ENCODE measurements at regions not wholly inside any gene's neighbourhood (a gene's known extent, or its start where the extent isn't known, plus 50 kb on each side); places are given as distances from the start of the nearest gene placed in this dataset.
"Not testable (repeated sequence)": the region's sequence is repeated elsewhere in the genome, so short reads cannot be mapped to it uniquely, and the experiment has no call there.

GRCh38 chr10:42898037-42898960 lies 115.7 kb downstream of the BMS1 start:
- TF ChIP-seq, protein P1, sequence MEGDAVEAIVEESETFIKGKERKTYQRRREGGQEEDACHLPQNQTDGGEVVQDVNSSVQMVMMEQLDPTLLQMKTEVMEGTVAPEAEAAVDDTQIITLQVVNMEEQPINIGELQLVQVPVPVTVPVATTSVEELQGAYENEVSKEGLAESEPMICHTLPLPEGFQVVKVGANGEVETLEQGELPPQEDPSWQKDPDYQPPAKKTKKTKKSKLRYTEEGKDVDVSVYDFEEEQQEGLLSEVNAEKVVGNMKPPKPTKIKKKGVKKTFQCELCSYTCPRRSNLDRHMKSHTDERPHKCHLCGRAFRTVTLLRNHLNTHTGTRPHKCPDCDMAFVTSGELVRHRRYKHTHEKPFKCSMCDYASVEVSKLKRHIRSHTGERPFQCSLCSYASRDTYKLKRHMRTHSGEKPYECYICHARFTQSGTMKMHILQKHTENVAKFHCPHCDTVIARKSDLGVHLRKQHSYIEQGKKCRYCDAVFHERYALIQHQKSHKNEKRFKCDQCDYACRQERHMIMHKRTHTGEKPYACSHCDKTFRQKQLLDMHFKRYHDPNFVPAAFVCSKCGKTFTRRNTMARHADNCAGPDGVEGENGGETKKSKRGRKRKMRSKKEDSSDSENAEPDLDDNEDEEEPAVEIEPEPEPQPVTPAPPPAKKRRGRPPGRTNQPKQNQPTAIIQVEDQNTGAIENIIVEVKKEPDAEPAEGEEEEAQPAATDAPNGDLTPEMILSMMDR (IDR thresholded peaks at IDR 0.05; ENCODE audit: low read depth, low read length, missing control alignments), result no peak
- no peak overlapping the region for H3K4me3 ChIP-seq (replicated peaks; ENCODE audit: low read depth, low read length)
- DNase-seq (ENCODE audit: extremely low read depth, low read depth), result no peak

GRCh38 chr10:42899036-42899435 lies 116.4 kb downstream of the BMS1 start:
- H3K4me3 ChIP-seq (replicated peaks; ENCODE audit: low read depth, low read length), result no peak overlapping the region
- TF ChIP-seq, protein P1 (IDR thresholded peaks at IDR 0.05; ENCODE audit: low read depth, low read length, missing control alignments), result no peak
- DNase-seq (ENCODE audit: extremely low read depth, low read depth), result no peak

DNA sequence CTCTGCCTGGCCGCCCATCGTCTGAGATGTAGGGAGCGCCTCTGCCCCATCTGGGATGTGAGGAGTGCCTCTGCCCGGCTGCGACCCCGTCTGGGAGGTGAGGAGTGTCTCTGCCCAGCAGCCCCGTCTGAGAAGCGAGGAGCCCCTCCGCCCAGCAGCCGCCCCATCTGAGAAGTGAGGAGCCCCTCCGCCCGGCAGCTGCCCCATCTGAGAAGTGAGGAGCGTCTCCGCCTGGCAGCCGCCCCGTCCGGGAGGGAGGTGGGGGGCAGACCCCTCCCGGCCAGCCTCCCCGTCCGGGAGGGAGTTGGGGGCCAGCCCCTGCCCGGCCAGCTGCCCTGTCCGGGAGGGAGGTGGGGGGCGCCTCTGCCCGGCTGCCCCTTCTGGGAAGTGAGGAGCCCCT lies 117.8 kb downstream of the BMS1 start:
- not testable (repeated sequence) for H3K4me3 ChIP-seq (replicated peaks; ENCODE audit: low read depth, low read length); DNase-seq (ENCODE audit: extremely low read depth, low read depth)

DNA sequence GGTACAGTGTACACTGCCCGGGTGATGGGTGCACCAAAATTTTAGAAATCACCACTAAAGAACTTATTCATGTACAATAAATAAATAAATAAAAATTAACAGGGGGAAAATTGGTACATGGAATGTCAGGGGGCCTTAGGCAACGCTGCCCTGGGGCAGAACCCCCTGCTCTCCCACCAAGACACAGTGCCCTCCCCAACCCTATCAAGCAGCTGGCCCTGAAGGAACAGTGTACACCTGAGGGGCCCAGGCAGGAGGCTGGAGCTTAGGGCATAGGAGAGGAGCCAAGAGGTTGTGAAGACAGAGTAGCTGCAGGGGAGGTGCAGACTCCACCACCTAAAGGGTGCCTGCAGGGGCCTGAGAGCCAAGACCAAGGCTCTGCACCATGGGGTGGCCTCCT lies 128.8 kb downstream of the BMS1 start:
- TF ChIP-seq, protein P1 (IDR thresholded peaks at IDR 0.05; ENCODE audit: low read depth, low read length, missing control alignments), result no peak
- no peak for DNase-seq (ENCODE audit: extremely low read depth, low read depth)
- H3K4me3 ChIP-seq (replicated peaks; ENCODE audit: low read depth, low read length), result no peak overlapping the region

DNA sequence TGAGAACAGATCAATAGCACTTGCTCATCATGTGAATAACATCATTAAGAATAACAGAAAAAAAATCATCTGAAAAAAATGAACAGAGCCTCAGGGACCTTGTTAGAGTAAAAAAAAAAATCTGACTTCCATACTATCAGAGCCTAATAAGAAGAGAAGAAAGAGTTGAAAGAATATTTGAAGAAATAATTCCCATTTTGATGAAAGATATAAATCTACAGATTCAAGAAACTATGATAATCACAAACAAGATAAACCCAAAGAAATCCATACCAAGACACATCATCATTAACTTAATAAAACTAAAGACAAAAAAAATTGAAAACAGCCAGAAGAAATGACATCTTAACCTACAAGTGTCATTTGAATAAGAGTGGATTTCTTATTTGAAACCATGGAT lies 134.4 kb downstream of the BMS1 start:
- DNase-seq (ENCODE audit: extremely low read depth, low read depth), result no peak
- TF ChIP-seq, protein P1 (IDR thresholded peaks at IDR 0.05; ENCODE audit: low read depth, low read length, missing control alignments), result no peak
- no peak overlapping the region for H3K4me3 ChIP-seq (replicated peaks; ENCODE audit: low read depth, low read length)

- H3K4me3 ChIP-seq (replicated peaks; ENCODE audit: low read depth, low read length), result no peak overlapping the region
- TF ChIP-seq, protein P1 (IDR thresholded peaks at IDR 0.05; ENCODE audit: low read depth, low read length, missing control alignments), result no peak
- DNase-seq (ENCODE audit: extremely low read depth, low read depth), result no peak
Measured at GRCh38 chr10:42917821-42918220, 135.2 kb downstream of the BMS1 start.

- TF ChIP-seq, protein P1 (IDR thresholded peaks at IDR 0.05; ENCODE audit: low read depth, low read length, missing control alignments), result no peak
- no peak for DNase-seq (ENCODE audit: extremely low read depth, low read depth)
- H3K4me3 ChIP-seq (replicated peaks; ENCODE audit: low read depth, low read length), result no peak overlapping the region
Measured at GRCh38 chr10:42921951-42922350, 139.4 kb downstream of the BMS1 start.

Data from HFF-Myc (cell line).